Activated CD4-positive, alpha-beta T cell treated with anti-CD3 and anti-CD28 coated beads, Interleukin-2, amount 10 ng/mL, durations not matched to agents 7 days and 5 days (primary cell): ENCODE measurements at regions not wholly inside any gene's neighbourhood (a gene's known extent, or its start where the extent isn't known, plus 50 kb on each side); places are given as distances from the start of the nearest gene placed in this dataset.

ENCODE experiments used
- CTCF ChIA-PET: fragments of 350-600 bp; sonication (Branson Sonifier 250); formaldehyde crosslinking; loops from one replicate; lab custom pipeline; 2021; ENCODE audit warnings: antibody characterized with exemption; lab: Charles Lee
- POLR2A ChIA-PET: fragments of 350-600 bp; sonication (Branson Sonifier 250); formaldehyde crosslinking; loops from one replicate; lab custom pipeline; 2021; ENCODE audit warnings: antibody characterized with exemption; lab: Charles Lee
- DNase-seq: peaks from one replicate; pipeline ENCODE4 v3.0.0-alpha.2; 2020
- H3K27ac Mint-ChIP-seq: one replicate; pipeline ENCODE4 v1.8.0; 2021; ENCODE audit warnings: mild to moderate bottlenecking, moderate library complexity, mixed read lengths
- H3K27me3 Mint-ChIP-seq: one replicate; pipeline ENCODE4 v1.8.0; 2021; ENCODE audit warnings: mixed read lengths
- H3K36me3 Mint-ChIP-seq: one replicate; pipeline ENCODE4 v1.8.0; 2021; ENCODE audit warnings: low read depth, mixed read lengths
- H3K4me1 Mint-ChIP-seq: one replicate; pipeline ENCODE4 v1.8.0; 2021; ENCODE audit warnings: mixed read lengths
- H3K4me3 Mint-ChIP-seq: one replicate; pipeline ENCODE4 v1.8.0; 2021; ENCODE audit warnings: mild to moderate bottlenecking, moderate library complexity, mixed read lengths
- H3K9me3 Mint-ChIP-seq: one replicate; pipeline ENCODE4 v1.8.0; 2021; ENCODE audit warnings: mixed read lengths

DNA sequence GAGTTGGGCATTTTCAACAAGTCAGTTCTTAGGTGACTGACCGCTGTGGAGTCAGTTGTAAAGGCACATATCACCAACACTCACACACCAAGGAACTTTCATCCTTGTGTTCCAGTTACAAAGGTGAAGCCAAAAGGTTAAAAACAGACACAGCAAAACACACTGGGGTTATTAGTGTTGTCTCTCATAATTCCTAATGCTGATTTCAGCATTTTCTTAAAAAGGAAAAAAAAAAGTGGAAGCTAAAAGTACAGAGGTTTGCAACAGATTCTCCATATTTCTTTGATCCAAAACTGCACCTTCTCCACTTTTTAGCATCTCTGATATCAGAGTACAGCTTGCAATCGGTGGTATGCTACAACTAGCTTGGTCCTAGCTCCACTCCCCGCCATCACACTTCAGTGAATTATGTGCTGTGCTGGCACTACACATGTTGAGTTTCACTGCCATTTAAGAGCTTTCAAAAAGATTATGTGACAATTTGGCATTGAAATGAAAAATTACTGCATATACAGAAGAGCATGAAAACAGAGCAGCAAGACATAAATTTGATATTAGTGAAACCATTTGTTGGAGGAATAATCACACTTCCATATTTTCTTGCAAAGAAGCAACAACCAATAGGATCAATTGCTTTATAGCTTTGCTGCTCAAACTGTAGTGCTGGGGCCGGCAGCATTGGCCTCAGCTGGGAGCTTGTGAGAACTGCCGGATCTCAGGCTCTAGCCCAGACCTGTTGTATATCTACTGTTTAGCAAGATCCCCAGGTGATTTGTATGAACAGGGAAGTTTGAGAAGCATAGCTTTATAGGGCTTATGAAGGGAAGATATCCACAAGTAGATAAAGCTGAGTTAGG, 62.3 kb upstream of the DAPL1 start:
- no peak for DNase-seq
- CTCF ChIA-PET = interaction anchor here (0.7 to 1.5 kb wide), 2 partner anchors 8 to 1222 kb away, joined by 4 read pairs; no protein-coding TSS in a partner anchor
- Mint-ChIP-seq H3K27ac (no peak overlapping the region), H3K27me3 (no peaks in the 10 kb centered on the region), H3K36me3 (no peaks in the 10 kb centered on the region), H3K9me3 (no peaks in the 10 kb centered on the region), H3K4me1 (no peaks in the 10 kb centered on the region), H3K4me3 (no peak overlapping the region)
- POLR2A ChIA-PET = no interaction called here

DNA sequence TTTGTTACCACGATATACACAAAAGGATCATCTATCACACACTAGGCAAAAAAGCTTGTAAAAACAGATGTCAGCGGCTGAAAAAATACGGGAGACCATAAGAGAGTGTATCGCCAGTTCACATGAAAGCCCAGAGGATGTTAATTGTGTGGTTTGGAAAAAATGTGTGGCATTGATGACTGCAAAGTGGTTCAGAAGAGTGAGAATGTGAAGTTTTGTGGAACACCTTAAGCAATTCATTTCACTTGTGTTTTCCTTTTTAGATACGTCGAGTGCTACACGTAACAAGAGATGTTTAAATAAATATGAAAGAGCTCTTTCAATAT, 61.7 kb upstream of the DAPL1 start:
- POLR2A ChIA-PET = no interaction called here
- H3K36me3 Mint-ChIP-seq = no peaks in the 10 kb centered on the region
- no peak for DNase-seq
- H3K27ac Mint-ChIP-seq = no peak overlapping the region
- no peaks in the 10 kb centered on the region for H3K4me1 Mint-ChIP-seq
- CTCF ChIA-PET = interaction anchor here (0.7 to 1.5 kb wide), 2 partner anchors 9 to 1223 kb away, joined by 4 read pairs; no protein-coding TSS in a partner anchor
- no peaks in the 10 kb centered on the region for H3K9me3 Mint-ChIP-seq
- no peak overlapping the region for H3K4me3 Mint-ChIP-seq
- no peaks in the 10 kb centered on the region for H3K27me3 Mint-ChIP-seq

DNA sequence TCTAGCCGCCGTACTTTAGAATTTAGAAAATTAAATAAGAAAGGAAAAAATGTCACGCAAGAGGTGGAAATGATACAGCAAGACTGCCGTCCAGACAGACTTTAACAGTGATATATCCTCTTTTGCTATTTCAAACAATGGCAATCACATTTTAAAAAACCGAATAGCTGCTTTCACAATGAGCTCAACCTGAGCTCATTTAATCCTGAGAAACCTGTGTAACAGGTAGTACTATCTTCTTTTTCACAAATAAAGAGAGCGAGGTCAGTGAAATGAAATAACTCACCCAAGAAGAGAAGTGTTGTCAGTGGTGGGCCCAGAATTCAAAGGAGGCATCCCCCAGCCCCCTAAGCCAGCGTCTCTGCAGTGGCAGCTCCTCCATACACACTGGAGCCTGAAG, 60.7 kb upstream of the DAPL1 start:
- no peak overlapping the region for H3K27ac Mint-ChIP-seq
- ChIA-PET POLR2A (no interaction called here), CTCF (no interaction called here)
- H3K9me3 Mint-ChIP-seq = no peaks in the 10 kb centered on the region
- no peaks in the 10 kb centered on the region for H3K27me3 Mint-ChIP-seq
- no peaks in the 10 kb centered on the region for H3K36me3 Mint-ChIP-seq
- no peak overlapping the region for H3K4me3 Mint-ChIP-seq
- DNase-seq = no peak
- no peaks in the 10 kb centered on the region for H3K4me1 Mint-ChIP-seq

DNA sequence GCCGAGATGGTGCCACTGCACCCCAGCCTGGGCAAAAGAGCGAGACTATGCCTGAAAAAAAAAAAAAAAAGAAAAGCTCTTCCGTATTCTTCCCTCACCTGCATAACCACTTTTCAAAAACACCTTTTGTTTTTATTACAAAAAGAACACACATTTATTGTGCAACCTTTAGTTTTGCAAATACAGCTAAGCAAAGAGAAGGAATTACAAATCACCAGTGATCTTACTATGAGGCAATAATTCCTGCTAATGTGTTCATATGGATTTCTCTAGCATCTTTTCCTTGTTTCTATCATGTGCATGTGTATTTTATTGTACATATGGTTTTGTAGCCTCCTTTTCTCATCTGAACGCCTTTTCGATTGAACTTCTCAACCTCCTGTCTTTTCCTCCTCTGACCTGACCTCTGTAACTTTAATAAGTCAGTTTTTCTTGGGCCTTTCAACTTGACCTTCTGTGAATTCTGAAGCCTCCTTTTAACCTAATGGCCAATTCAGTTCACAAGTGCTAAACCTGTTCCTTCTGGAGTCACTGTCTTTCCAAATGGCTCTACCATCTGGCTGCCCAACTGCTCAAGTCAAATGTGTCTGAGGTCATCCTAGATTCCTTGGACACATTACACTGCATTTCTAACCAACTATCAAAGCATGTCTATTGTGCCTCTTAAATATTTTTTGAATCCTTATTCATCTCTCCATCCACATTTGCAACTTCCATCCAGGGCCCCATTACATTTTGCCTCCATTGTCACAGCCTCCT, 59.1 kb upstream of the DAPL1 start:
- no peak overlapping the region for H3K27ac Mint-ChIP-seq
- no peak overlapping the region for H3K4me3 Mint-ChIP-seq
- ChIA-PET CTCF (interaction anchor here (0.7 kb wide), 1 partner anchor 354 kb away, joined by 3 read pairs; no protein-coding TSS in a partner anchor), POLR2A (no interaction called here)
- no peaks in the 10 kb centered on the region for H3K36me3 Mint-ChIP-seq
- no peak for DNase-seq
- H3K27me3 Mint-ChIP-seq = no peaks in the 10 kb centered on the region
- H3K4me1 Mint-ChIP-seq = no peaks in the 10 kb centered on the region
- H3K9me3 Mint-ChIP-seq = no peaks in the 10 kb centered on the region

DNA sequence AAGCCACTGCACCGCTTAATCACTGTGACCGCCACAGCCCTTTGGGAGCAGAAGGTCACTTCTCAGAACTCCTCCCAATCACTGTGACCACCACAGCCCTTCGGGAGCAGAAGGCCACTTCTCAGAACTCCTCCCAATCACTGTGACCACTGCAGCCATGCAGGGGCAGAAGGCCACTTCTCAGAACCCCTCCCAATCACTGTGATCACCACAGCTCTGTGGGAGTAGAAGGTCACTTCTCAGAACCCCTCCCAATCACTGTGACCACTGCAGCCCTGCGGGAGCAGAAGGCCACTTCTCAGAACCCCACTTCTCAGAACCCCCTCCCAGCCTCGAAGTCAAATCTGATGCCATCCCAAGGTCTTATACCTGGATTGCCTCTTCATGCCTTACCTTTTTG, 56.8 kb upstream of the DAPL1 start:
- ChIA-PET POLR2A (no interaction called here), CTCF (interaction anchor here (0.9 kb wide), 1 partner anchor 16 kb away, joined by 3 read pairs; no protein-coding TSS in a partner anchor)
- no peaks in the 10 kb centered on the region for H3K36me3 Mint-ChIP-seq
- H3K4me3 Mint-ChIP-seq = no peak overlapping the region
- H3K4me1 Mint-ChIP-seq = no peaks in the 10 kb centered on the region
- DNase-seq = no peak
- H3K9me3 Mint-ChIP-seq = no peaks in the 10 kb centered on the region
- H3K27me3 Mint-ChIP-seq = no peaks in the 10 kb centered on the region
- H3K27ac Mint-ChIP-seq = no peak overlapping the region

GRCh38 chr2:158740127-158740526, 55.0 kb upstream of the DAPL1 start:
- CTCF ChIA-PET = interaction anchor here (0.9 kb wide), 1 partner anchor 716 kb away, joined by 3 read pairs; no protein-coding TSS in a partner anchor
- H3K36me3 Mint-ChIP-seq = no peaks in the 10 kb centered on the region
- no peaks in the 10 kb centered on the region for H3K27me3 Mint-ChIP-seq
- no peak overlapping the region for H3K27ac Mint-ChIP-seq
- H3K9me3 Mint-ChIP-seq = no peaks in the 10 kb centered on the region
- H3K4me1 Mint-ChIP-seq = no peaks in the 10 kb centered on the region
- no peak overlapping the region for H3K4me3 Mint-ChIP-seq
- POLR2A ChIA-PET = no interaction called here
- no peak for DNase-seq

- ChIA-PET CTCF (interaction anchor here (0.9 to 1.8 kb wide), 2 partner anchors 13 to 717 kb away, joined by 3 to 5 read pairs; no protein-coding TSS in a partner anchor), POLR2A (no interaction called here)
- Mint-ChIP-seq H3K27me3 (peaks cover 2% of the 10 kb centered on the region), H3K4me1 (no peaks in the 10 kb centered on the region), H3K9me3 (no peaks in the 10 kb centered on the region), H3K27ac (no peak overlapping the region), H3K36me3 (no peaks in the 10 kb centered on the region), H3K4me3 (no peak overlapping the region)
- DNase-seq = no peak
These were observed 54.5 kb upstream of the DAPL1 start for GRCh38 chr2:158740621-158741020.

GRCh38 chr2:158741625-158742024, 53.5 kb upstream of the DAPL1 start:
- Mint-ChIP-seq H3K27ac (no peak overlapping the region), H3K4me3 (no peak overlapping the region), H3K36me3 (no peaks in the 10 kb centered on the region), H3K27me3 (peaks cover 8% of the 10 kb centered on the region), H3K4me1 (no peaks in the 10 kb centered on the region), H3K9me3 (no peaks in the 10 kb centered on the region)
- CTCF ChIA-PET = interaction anchor here (1.8 kb wide), 1 partner anchor 12 kb away, joined by 5 read pairs; no protein-coding TSS in a partner anchor
- POLR2A ChIA-PET = no interaction called here
- no peak for DNase-seq

DNA sequence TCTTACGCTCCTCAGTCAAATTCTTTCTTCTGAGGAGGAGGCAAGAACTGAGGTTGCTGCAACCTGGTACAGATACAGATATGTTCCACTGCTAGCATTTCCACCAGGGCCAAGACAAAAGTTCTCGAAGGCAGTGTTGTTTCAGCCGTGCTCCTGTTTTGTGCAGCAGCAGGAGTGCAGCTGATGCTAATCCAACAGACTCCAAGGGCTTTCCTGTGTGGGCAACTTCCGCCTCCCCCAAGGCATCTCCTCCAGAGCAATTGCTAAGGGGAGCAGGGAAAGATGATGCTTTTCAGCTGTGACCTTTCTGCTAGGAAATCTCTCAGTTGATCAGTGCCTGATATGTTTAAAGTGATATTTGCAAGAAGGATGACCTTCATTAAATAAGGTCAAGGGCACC, 52.6 kb upstream of the DAPL1 start:
- CTCF ChIA-PET = interaction anchor here (0.7 to 1.8 kb wide), 3 partner anchors 11 to 718 kb away, joined by 3 to 5 read pairs (median 3); no protein-coding TSS in a partner anchor
- Mint-ChIP-seq H3K4me1 (no peaks in the 10 kb centered on the region), H3K27me3 (peaks cover 8% of the 10 kb centered on the region), H3K4me3 (no peak overlapping the region), H3K27ac (no peak overlapping the region), H3K9me3 (no peaks in the 10 kb centered on the region), H3K36me3 (no peaks in the 10 kb centered on the region)
- POLR2A ChIA-PET = no interaction called here
- DNase-seq = no peak

- DNase-seq = no peak
- H3K27ac Mint-ChIP-seq = no peak overlapping the region
- ChIA-PET CTCF (interaction anchor here (1.3 kb wide), 2 partner anchors 11 to 719 kb away, joined by 3 to 4 read pairs; no protein-coding TSS in a partner anchor), POLR2A (no interaction called here)
- H3K27me3 Mint-ChIP-seq = peaks cover 8% of the 10 kb centered on the region
- no peaks in the 10 kb centered on the region for H3K36me3 Mint-ChIP-seq
- no peaks in the 10 kb centered on the region for H3K4me1 Mint-ChIP-seq
- H3K4me3 Mint-ChIP-seq = no peak overlapping the region
- no peaks in the 10 kb centered on the region for H3K9me3 Mint-ChIP-seq
These were observed 51.7 kb upstream of the DAPL1 start for GRCh38 chr2:158743466-158743865.

GRCh38 chr2:158743879-158744278, 51.2 kb upstream of the DAPL1 start:
- ChIA-PET CTCF (interaction anchor here (1.3 kb wide), 2 partner anchors 11 to 720 kb away, joined by 3 to 4 read pairs; no protein-coding TSS in a partner anchor), POLR2A (no interaction called here)
- H3K4me1 Mint-ChIP-seq = no peaks in the 10 kb centered on the region
- no peak for DNase-seq
- peaks cover 9% of the 10 kb centered on the region for H3K27me3 Mint-ChIP-seq
- no peak overlapping the region for H3K4me3 Mint-ChIP-seq
- no peaks in the 10 kb centered on the region for H3K9me3 Mint-ChIP-seq
- no peaks in the 10 kb centered on the region for H3K36me3 Mint-ChIP-seq
- H3K27ac Mint-ChIP-seq = no peak overlapping the region

DNA sequence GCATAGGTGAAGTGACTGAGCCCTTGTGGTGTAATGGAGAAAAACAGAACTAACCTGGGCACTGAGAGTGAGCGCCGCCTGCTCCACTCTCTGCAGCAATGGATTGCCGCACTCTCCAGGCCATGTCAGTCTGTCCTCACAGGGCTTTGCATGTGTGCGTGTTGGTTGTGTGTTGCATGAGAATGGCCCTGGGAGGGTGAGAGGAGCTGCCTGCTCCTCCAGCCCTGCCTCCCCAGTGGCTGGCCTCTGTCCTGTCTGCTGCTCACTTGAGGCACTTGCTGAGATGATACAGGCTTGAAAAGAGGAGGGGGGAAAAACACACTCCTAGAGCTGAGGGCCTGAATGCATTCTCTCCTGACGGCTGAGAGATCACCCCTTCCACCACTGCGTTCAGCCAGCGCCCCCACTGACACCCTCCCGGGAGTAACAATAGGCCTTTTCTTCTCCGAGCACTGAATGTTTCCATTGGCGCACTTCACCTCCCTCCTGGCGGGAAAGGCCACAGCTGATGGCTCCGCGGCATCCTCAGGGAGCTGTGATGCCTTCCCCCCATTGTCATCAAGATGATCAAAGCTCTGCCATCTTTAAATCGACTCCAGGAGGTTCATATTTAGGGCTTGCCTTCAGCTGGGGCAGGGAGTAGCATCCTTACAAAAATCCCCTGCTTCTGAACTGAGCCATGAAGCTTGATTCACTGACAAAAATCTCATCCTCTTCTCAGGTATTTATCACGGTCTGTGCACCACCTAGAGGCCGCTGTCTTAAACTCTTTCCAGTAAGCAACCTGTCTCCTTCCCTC, 49.9 kb upstream of the DAPL1 start:
- POLR2A ChIA-PET = no interaction called here
- H3K4me1 Mint-ChIP-seq = no peaks in the 10 kb centered on the region
- DNase-seq = peak; percentile 48

More for the DNA sequence above, 49.9 kb upstream of the DAPL1 start:
- Mint-ChIP-seq H3K36me3 (no peaks in the 10 kb centered on the region), H3K27ac (no peak overlapping the region), H3K27me3 (peaks cover 15% of the 10 kb centered on the region), H3K9me3 (no peaks in the 10 kb centered on the region), H3K4me3 (no peak overlapping the region)
- CTCF ChIA-PET = interaction anchor here (0.6 to 1.2 kb wide), 4 partner anchors 9 to 725 kb away, joined by 3 to 7 read pairs (median 3); no protein-coding TSS in a partner anchor
